CD4-positive, alpha-beta T cell treated with Interleukin-17A for 4 hours (primary cell): ENCODE measurements at regions not wholly inside any gene's neighbourhood (a gene's known extent, or its start where the extent isn't known, plus 50 kb on each side); places are given as distances from the start of the nearest gene placed in this dataset.
"Not testable (repeated sequence)": the region's sequence is repeated elsewhere in the genome, so short reads cannot be mapped to it uniquely, and the experiment has no call there.

Experiments
- DNase-seq: peaks from one replicate; pipeline ENCODE4 v3.0.0-alpha.2; 2020; ENCODE audit warnings: mixed read lengths

DNA sequence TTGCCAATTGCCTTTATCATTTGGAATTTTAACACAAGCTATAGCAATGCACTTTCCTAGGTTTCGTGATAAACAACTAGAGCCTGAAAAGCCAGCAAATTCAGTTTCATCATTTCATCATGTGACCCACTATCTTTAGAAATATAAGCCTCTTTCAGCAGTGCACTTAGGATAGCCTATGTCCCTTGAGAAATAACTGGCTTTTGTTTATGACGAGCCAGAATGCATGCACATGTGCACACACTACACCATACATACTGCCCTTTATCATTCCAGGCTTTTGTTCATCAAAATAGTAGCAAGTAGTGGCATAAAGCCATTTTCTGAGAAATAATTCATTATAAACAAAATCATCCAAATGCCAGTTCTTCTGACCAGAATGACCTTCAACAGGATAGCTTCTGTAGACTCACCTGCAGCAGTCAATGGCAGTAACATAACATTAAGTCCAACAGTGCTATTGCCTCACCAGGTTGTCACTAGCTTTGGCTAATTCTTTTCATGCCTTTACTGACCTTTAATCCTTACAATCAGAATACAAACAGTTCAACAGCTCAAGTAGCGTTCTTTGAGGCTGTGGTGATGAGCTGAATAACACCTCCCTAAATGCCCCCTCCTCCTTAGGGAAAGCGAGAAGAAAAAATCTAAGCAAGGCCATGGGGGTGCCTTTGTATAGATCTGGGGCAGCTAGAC lies 132.3 kb upstream of the SMARCA2 start:
- DNase-seq = no peak

DNA sequence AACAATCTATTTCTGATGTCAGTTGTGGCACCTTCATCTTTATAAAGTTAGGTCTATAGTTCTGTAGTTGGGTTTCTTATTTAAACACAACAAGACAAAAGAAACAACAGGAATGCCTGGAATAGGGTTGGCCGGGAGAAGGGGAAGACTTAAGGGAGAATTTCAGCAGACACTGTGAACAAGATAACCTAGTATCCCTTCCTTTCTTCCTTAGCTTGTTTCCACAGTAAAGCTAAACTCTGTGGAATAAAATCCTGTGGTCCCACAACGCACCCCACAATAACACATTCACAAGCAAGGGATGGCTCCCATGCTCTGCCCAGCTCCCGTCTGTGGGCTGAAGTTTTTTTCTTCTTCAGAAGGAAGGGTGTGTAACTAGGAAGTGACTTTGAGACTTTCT lies 124.9 kb upstream of the SMARCA2 start:
- no peak for DNase-seq

DNA sequence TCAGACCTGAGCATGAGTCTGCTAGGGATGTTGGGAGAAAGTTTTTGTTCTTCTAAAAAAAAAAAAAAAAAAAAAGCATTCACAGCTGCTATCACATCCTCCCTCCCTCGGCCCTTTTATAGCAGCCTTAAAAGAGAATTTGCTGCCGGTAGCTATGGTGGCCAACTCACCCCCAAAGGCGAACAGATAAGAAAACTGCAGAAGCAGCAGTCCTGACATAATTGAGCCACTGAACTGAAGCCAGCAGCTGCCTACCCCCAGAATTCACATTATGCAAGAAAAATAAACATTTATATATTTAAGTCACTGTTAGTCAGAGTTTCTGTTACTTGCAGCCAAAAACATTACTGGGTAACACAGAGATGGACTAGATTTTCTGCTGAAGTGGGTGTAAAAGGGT lies 124.3 kb upstream of the SMARCA2 start:
- DNase-seq = no peak

DNA sequence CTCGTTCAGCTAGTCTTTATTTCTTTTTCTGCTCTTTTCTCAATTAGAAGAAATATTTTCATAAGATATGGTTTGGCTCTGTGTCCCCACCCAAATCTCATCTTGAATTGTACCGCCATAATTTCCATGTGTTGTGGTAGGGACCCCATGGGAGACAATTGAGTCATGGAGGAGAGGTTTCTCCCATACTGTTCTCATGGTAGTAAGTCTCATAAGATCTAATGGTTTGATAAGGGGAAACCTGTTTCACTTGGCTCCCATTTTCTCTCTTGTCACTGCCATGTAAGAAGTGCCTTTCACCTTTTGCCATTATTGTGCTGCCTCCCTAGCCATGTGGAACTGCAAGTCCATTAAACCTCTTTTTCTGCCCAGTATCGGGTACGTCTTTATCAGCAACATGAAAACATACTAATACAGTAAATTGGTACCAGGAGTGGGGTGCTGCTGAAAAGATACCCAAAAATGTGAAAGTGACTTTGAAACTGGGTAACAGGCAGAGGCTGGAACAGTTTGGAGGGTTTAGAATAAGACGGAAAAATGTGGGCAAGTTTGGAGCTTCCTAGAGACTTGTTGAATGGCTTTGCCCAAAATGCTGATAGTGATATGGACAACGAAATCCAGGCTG lies 112.0 kb upstream of the SMARCA2 start:
- DNase-seq = not testable (repeated sequence)

DNA sequence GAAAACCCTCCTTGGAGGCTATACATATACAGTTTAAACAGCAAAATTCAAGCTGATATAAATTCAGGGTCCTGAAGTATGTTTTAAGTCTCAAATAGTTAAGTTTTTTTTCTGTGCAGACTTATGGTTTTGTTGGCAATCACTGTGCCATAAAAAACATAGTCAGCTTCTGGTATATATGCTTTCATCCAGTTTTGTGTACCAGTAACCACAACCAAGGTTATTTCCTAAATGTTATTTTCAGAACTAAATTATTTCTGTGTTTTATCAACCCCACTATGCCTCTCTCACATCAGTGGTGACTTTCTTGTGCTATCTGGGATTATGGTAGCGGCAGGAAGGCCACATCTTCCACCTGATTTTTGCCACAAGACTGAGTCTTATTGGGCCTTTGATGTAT lies 107.7 kb upstream of the SMARCA2 start:
- DNase-seq = no peak

DNA sequence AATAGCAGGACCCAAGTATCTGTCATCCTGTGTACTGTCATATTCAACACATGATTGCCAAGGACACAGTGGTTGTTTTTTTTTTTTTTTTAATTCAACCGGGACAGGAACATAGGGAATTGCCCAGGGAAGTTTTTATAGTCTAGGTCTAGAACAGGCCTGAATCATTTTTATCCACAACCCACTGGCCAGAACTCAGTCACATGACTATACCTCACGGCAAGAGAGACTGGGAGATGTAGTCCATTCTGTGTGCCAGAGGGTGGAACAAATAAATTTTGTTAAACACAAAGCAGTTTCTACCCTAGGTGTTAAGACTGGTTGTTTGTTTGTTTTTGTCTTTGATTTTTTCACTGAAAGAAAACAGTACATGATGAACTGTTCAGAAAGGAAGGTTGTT lies 105.8 kb upstream of the SMARCA2 start:
- no peak for DNase-seq

DNA sequence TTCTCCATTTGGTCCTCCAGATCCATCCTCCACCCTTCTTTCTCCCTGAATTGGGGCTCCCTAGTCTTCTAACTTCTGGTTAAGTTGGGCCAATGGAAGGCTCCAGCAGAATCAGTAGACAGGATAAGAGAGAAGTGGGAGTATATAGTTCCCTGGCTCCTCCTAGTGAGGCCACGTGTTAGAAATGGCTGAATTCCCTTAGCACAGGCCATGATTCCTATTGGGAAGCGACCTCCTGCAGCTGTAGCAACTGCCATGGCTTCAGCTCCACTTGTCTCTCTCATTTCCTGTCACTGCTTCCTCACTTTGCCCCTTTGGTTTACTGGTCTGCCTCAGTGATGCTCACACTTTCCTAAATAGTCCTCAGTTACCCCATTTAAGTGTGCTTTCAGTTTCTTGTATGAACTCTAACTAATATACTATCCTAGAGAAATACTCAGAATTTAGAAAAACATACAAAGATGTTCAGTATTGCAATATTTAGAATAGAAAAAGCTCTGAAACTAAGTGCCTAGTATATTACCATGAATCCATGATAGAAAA lies 104.8 kb upstream of the SMARCA2 start:
- DNase-seq = no peak

DNA sequence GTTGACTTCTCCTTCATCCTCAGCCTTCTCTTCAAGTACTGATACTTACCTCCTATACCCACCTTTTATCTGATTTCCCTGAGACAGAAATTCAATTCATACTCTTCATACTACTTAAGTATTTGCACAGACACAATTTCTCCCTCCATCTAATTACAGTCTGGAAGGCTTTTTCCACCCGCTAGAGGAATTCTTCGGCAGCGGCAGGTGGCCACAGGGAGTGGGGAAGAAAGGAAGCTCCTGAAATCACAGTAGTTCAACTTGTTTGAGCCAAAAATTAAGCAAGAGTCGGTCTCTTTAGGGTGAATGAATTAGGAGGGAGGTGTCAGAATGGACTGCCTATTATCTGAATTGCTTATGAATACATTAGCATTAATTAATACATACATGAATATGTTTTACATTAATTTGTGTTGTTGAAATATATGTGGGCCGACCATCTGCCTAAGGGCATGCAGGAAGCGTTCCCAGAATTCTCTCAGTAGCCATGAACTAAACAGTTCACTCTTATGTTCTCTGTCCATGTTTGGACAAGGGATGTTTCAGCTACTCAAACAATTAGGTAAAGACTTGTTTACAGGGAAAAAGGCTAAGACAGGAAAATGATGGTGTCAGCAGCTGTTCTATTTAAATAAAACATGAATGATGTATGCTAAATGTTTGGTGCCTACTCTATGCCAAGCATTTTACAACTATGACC lies 101.4 kb upstream of the SMARCA2 start:
- no peak for DNase-seq

DNA sequence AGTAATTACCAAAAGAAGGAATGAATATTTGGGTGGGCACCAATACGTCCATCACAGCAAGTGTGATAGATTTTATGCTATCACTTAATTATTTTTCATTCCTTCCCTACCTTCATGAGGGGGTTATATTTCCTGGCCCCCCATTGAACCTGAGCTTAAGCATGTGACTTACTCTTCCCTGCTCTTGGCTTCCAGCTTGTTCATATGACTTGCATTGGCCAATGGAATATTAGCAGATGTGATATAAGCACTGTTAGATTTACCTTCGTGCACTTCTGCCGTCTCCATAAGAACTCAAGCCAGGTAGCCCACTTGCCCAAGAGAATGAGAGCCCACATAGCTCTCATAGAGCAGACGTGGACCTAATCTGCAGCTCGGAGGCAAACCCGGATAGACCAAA lies 99.1 kb upstream of the SMARCA2 start:
- DNase-seq = no peak

DNA sequence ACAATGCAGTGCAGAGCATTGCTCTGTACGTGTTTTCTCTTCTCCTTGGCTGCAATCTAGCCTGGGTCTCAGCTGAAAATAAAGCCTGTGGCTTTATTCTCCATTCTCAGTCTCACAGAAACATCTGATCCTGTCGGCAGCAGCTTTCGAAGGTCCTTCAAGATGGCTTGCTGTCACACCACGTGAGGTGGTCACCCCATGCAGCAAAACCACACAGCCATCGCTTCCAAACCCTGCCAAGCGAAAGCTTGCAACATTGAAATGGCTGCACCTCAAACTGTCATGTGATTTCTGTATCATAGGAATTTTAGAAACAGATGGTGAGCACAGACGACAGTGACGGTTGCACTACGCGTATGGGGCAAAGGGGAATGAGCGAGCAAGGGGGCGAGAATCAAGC lies 98.5 kb upstream of the SMARCA2 start:
- no peak for DNase-seq

DNA sequence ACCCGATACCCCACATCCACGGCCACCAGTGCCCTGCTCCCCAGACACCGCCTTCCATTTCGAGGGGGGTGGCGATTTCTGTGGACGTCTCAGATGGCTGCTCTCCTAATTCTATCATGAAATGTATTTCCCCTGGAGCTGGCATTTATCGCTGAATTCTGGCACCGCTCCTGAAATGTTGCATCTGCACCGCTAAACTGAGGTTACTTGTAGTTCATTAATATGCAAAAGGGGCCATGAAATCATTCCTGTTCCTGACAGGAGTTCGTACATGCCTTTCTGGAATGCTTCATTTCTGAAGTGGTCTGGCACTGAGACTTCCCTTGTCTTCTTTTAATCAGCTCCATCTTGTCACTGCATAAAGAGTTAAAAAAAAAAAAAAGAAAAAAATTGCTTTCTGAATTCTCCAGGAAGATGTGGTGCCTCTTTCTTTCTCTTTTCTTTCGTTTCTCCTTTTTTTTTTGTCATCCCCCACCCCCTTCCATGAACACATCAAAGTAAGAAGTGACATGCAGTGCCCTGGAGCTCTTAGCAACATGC lies 97.7 kb upstream of the SMARCA2 start:
- no peak for DNase-seq

DNA sequence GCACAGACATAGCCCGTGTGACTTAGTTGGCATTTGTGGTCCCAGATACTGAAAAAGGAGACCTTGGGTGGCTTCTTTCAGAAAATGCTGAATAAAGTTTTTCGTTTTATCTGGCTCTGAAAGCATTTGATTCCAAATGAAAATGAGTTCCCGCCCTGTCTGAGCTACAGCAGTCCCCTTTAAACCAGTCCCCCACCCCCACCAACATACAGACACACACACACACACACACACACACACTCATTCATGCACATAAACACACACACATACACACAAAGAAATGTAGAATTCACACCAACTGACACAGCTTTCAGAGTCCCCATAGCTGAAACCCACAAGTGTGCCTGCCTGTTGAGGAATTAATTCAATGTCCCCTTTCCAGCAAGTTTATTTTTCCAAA lies 97.0 kb upstream of the SMARCA2 start:
- DNase-seq = no peak

DNA sequence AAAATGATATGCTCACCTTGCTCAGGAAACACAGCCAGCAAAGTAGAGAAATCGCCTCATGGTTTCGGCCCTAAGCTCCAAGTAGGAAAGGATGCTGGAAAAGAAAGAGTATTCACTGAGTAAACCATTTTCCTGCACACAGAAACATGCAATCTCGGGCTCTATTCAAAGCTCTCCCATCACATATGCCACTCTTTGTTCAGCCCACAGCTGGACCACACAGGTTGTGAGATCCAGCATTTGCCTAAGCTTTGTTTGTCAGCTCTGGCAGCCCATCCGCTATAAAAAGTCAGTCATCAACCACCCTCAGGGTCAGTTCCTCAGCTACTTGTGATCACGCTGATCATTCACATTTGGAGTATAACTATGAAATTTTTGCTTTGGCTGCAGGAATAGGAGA lies 96.5 kb upstream of the SMARCA2 start:
- DNase-seq = no peak

DNA sequence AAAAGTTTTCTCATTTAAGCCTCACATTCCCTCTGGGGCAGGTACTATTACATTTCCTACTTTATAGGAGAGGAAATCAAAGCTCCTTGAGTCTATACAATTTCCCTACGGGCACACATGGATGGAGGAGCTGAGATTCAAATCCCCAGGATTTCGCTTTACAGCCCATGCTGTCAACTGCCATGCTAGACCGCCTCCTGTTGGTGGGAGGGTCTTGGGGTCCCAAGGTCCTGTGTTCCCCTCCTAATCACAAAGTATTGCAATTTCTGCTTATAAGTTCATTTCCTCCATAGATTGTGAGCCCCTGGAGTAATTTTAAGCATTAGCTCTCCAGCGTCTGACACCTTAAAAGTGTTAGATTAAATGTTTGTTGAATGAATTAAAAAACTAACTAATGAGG lies 95.9 kb upstream of the SMARCA2 start:
- DNase-seq = no peak

DNA sequence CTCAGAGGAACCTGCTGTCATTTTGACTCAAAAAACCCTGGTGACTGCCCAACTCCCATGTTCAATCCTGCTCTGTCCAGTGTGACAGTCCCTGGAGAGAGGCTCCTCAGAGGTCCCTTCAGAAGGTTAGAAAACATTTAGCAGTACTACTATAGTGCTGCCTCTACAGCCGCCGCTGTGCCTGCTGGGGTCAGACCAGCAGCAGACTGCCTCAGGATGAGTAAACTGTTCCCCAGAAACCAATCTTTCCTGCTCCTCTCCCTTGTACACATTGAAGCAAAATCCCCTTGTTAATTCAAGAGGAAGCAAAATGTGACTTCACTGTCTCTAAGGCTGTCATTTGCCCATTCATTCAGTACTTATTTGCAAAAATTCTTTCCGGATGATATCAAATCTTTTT lies 94.8 kb upstream of the SMARCA2 start:
- DNase-seq = no peak

DNA sequence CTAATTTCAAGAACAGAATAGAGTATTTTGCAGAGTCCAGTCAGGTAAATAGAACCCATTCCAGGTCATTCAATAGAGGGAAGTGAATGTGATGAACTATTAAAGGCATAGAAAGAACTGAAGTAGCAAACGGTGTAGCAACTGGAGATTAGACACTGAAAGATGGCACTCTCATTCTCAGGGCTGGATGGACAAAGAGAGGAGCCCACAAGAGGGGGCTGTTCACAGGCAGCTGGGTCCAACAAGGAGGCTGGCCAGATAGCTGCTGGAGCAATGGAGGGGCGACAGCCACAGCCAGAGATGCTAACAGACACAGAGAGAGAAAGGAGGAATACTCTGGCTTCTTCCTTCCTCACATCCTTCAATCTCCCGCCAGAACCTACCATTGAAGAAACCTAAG lies 93.1 kb upstream of the SMARCA2 start:
- DNase-seq = no peak

DNA sequence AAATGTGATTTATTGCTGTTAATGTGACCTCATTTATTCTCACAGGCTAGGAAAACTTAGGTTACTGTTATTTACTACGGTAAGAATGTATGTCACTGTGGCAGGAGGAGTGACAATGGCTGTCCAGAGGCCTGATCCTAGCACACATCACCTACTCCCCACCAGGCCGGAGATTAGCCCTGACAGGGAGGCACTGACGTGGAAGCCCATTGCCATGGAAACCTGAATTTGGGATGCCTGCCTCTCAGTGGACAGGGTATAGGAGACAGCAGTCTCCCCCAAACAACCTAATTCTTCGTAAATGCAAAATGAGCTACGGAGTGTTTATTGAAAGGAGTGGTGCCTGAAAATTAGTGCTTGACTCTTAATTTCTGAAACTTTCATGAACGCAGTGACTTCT lies 87.6 kb upstream of the SMARCA2 start:
- no peak for DNase-seq

DNA sequence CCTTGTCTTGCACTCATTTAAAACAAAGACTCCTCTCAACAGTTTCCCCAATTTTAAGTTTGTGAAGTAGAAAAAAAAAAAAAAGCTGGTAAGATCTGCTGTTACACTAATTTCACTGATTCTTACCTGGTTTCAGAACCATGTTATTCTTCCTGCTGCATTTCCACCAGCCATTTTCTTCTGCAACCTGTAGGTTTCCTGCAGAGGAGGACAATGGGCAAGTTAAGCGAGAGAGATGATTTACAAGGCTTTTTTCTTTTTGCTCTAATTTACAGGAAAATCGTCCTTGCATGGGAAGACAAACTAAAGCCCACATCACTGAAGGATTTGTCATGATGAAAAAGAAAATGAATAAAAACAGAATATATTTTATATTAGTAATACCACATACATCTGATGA lies 86.0 kb upstream of the SMARCA2 start:
- DNase-seq = no peak

DNA sequence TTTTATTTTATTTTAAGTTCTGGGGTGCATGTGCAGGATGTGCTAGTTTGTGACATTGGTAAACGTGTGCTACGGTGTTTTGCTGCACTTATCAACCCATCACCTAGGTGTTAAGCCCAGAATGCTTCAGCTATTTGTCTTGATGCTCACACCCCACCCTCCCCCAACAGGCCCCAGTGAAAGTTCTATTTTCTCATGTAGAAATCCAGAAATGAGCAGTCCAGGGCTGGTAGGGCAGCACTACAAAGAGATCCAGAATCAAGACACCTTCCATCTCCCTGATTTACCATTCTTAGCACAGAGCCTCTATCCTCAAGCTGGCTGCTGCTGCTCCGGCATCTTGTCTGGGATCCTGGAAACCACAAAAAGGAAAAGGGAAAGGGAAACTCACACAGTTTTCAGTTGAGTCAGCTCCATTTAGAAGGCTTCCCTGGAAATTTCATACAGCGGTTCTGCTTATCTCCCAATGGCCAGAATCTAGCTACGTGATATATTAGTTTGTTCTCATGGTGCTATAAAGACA lies 85.4 kb upstream of the SMARCA2 start:
- DNase-seq = no peak

DNA sequence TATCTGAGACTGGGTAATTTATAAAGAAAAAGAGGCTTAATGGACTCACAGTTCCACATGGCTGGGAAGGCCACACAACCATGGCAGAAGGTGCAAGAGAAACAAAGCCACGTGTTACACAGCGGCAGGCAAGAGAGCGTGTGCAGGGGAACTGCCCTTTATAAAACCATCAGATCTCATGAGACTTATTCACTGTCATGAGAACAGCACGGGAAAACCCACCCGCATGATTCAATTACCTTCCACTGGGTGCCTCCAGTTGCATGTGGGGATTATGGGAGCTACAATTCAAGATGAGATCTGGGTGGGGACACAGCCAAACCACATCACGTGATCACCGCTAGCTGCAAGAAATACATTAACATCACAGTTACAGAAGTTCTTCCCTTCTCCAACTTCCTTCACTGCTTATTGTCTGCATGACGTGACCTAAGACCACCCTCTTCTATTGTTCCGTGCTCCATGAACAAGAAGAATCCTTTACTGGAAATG lies 84.9 kb upstream of the SMARCA2 start:
- DNase-seq = not testable (repeated sequence)

DNA sequence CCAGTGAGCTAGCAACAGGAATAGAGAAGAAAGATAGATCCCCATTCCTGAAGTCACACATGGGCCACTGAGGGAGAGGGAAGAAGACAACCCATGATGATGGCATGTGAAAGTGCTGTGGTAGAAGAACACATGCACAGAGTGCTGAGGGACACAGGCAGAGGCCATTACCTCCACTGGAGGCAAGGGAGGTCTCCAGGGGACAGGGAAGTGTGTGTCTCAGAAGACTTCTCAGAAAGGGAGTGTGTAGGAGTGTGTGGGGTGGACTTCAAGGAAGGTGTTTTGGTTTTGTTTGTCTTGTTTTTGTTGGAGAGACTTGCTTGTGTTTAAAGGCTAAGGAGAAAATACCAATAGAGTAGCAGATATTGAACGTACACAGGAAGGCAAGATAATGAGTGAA lies 77.0 kb upstream of the SMARCA2 start:
- DNase-seq = no peak

DNA sequence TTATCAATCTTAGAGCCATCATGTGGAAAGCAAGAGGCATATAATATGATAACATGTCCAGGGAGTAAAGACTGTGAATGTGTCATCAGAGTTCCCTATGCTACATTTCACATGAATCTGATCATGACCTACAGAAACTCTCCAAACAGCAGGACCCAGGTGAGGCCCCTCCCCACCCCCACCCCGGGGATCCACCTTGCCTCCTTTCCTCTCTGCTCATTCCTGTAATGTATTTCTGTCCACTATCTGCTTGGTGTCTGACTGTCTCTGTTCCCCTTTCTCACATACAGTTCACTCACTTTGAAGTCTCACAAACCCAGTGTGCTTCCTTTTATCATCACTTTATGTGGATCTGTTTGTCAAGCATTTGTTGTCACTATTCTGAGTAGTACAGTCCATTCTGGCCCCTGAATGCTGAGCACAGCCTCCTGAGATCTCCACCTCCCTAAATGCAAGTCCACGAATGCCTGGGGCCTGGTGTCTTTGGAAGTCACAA lies 76.4 kb upstream of the SMARCA2 start:
- DNase-seq = no peak

DNA sequence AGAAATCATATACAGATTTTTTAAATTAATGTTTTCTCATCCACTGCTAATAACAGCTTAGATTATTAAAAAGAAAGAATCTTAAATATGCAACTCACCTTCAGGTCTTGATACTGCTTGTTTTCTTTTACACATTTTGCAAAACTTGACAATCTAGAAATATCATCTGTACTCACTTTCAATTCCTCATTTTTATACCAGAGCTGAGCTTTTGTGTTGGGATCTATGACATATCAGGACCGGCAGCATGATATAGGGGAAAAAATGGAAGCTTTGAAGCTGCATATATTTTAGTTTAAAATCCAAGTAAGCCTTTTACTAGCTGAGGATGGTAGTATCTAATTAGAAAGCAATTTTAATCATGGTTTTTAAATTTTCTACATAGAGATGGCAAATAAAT lies 75.7 kb upstream of the SMARCA2 start:
- no peak for DNase-seq
